Spleen (tissue), 11 donors: ENCODE measurements at regions not wholly inside any gene's neighbourhood (a gene's known extent, or its start where the extent isn't known, plus 50 kb on each side); places are given as distances from the start of the nearest gene placed in this dataset.

Experiments used
- DNase-seq: peaks from one replicate; pipeline ENCODE4 v3.0.0-alpha.2; 2020
- H3K27ac ChIP-seq, 8 donors: fragments of 200-600 bp; sonication (generic) in 7 of 8; 1 replicate in 4 of 8; 2 replicates in 4 of 8; pipeline versions ENCODE4 v1.5.0 to v1.8.0; 2016 to 2021; ENCODE audit warnings: inconsistent platforms in 4 of 8, mild to moderate bottlenecking in 4 of 8, moderate library complexity in 1 of 8
- H3K27me3 ChIP-seq, 7 donors: fragments of 200-600 bp; sonication (generic) in 6 of 7; replicated peaks in 1 of 7; 1 replicate in 4 of 7; 2 replicates in 3 of 7; pipeline versions ENCODE4 v1.5.0 to v1.8.0; 2016 to 2021; ENCODE audit warnings: inconsistent platforms in 3 of 7, mild to moderate bottlenecking in 1 of 7
- H3K36me3 ChIP-seq, 6 donors: fragments of 200-600 bp; sonication (generic) in 5 of 6; 1 replicate in 4 of 6; 2 replicates in 2 of 6; pipeline versions ENCODE4 v1.5.0 to v1.8.0; 2016 to 2021; ENCODE audit warnings: inconsistent platforms in 2 of 6
- H3K4me1 ChIP-seq, 6 donors: fragments of 200-600 bp; sonication (generic) in 5 of 6; 1 replicate in 3 of 6; 2 replicates in 3 of 6; pipeline versions ENCODE4 v1.5.0 to v1.8.0; 2016 to 2021; ENCODE audit warnings: inconsistent platforms in 3 of 6
- H3K4me3 ChIP-seq, 8 donors: fragments of 200-600 bp; sonication (generic) in 7 of 8; 1 replicate in 4 of 8; 2 replicates in 4 of 8; pipeline versions ENCODE4 v1.5.0 to v1.8.0; 2016 to 2021; ENCODE audit warnings: inconsistent platforms in 4 of 8, mild to moderate bottlenecking in 4 of 8, moderate library complexity in 2 of 8
- H3K9me3 ChIP-seq, 8 donors: fragments of 200-600 bp; sonication (generic) in 7 of 8; 1 replicate in 4 of 8; 2 replicates in 4 of 8; pipeline versions ENCODE4 v1.5.0 to v1.8.0; 2016 to 2021; ENCODE audit warnings: inconsistent platforms in 4 of 8
- POLR2A ChIP-seq, 3 donors: fragments of 450-650 bp; IDR thresholded peaks; one replicate each; pipeline ENCODE4 v1.5.1; 2017; ENCODE audit warnings: antibody characterized with exemption in 3 of 3, mild to moderate bottlenecking in 1 of 3
- POLR2AphosphoS5 ChIP-seq, 3 donors: sonication (generic); formaldehyde crosslinking; IDR thresholded peaks; one replicate each; pipeline ENCODE4 v1.5.1; 2017; ENCODE audit warnings: antibody characterized with exemption in 3 of 3
- WGBS, 5 donors: extraction: QIAGEN DNeasy Blood & Tissue Kit in 3 of 5; methylation state at CpG; one replicate each; pipeline versions ENCODE4 v1.1.5 to v1.1.7; 2013 to 2018; 5-methylcytosine and 5-hydroxymethylcytosine counted together
- intact Hi-C: fragments of 100-400 bp; cut with DNase I; formaldehyde crosslinking; loops from one replicate; pipeline ENCODE4 v1.15.0; 2023; ENCODE audit warnings: low total_unique reads
- TF ChIP-seq, protein P1 (sequence below), 11 experiments: fragments of 200-600 bp in 7 of 11; fragments of 450-650 bp in 4 of 11; sonication (generic) in 4 of 11; IDR thresholded peaks in 8 of 11; conservative IDR thresholded peaks in 3 of 11; 1 replicate in 7 of 11; 2 replicates in 4 of 11; pipeline versions ENCODE4 v1.4.0 to v1.8.0; 2016 to 2021; ENCODE audit warnings: antibody characterized with exemption in 11 of 11, inconsistent platforms in 4 of 11, mild to moderate bottlenecking in 1 of 11
- donor health status: healthy with polysubstance abuse.
- donor health status: DM: no; HTN: no; CAD: no; lungs with moderate emphysema.
- donor health status: DM: no; HTN: no; CAD: no.
- donor health status: Bipolar disorder and iron deficiency.
- donor health status: healthy.
- donor health status: DM: no; HTN: no; CAD: no.
- donor health status: DM: yes; HTN: yes; CAD: no.

DNA sequence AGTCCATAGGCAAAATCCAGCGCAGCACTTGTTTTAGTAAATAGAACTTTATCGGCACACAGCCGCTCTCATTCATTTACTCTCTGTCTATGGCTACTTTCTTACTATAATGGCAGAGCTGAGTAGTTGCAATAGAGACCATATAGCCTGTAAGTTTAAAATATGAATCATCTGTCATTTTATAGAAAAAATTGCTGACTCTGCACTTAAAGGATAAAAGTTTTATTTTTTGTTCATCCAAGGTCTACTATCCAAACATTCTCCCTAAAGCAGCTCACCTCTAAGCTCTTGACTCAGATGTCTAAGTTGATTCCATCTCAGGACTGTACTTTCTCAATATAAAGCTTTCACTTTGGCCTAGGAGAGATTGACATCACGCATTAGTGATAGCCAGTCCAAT lies 825.7 kb downstream of the OLFM4 start:
- 88 to 96% (median 91%) methylated on average over 4 of the region's 4 CpGs for WGBS, 5 donors
- intact Hi-C loops = no loop called here
- Histone ChIP-seq H3K27ac (no peak overlapping the region), H3K9me3 (peaks cover 0 to 11% (median 0%) of the 10 kb centered on the region in 8 donors), H3K36me3 (no peaks in the 10 kb centered on the region), H3K4me3 (no peak overlapping the region), H3K4me1 (no peaks in the 10 kb centered on the region), H3K27me3 (no peaks in the 10 kb centered on the region)
- no peak for DNase-seq
- TF ChIP-seq POLR2AphosphoS5 (IDR thresholded peaks at IDR 0.05) = no peak
- TF ChIP-seq POLR2A (IDR thresholded peaks at IDR 0.05) = no peak
- TF ChIP-seq, protein P1, sequence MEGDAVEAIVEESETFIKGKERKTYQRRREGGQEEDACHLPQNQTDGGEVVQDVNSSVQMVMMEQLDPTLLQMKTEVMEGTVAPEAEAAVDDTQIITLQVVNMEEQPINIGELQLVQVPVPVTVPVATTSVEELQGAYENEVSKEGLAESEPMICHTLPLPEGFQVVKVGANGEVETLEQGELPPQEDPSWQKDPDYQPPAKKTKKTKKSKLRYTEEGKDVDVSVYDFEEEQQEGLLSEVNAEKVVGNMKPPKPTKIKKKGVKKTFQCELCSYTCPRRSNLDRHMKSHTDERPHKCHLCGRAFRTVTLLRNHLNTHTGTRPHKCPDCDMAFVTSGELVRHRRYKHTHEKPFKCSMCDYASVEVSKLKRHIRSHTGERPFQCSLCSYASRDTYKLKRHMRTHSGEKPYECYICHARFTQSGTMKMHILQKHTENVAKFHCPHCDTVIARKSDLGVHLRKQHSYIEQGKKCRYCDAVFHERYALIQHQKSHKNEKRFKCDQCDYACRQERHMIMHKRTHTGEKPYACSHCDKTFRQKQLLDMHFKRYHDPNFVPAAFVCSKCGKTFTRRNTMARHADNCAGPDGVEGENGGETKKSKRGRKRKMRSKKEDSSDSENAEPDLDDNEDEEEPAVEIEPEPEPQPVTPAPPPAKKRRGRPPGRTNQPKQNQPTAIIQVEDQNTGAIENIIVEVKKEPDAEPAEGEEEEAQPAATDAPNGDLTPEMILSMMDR (IDR thresholded peaks at IDR 0.05 in 8 of 11, conservative IDR thresholded peaks at IDR 0.05 in 3 of 11) = no peak

DNA sequence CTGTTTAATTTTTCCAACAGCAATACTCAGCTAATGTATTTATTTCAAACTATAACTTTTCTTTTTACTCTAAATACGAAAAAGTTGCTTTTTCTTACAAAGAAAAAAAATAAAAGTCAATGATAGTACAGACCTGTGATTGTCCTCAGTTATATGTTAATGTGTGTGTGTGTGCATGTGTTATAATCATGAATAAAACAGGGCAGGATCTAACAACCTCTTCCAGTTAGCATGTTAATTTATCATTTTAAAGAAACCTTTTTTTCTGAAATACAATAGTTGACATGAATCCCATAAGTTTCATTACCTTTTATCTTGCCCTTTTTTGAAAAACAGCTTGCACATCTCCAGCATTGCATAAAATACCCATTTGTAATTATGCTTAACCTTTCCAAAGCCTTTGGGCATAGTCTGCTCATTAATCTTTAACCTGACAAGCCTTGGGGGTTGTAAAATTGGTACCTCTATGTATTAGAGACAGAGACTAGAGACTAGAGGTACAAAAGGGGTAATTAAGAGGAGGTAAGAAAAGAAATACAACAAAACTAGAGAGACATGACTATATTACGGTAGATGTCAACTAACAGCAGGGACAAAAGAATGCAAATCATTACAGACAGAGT lies 828.1 kb downstream of the OLFM4 start:
- no peaks in the 10 kb centered on the region for H3K36me3 ChIP-seq
- H3K27me3 ChIP-seq = no peaks in the 10 kb centered on the region
- intact Hi-C loops = no loop called here
- TF ChIP-seq POLR2A (IDR thresholded peaks at IDR 0.05) (no peak), POLR2AphosphoS5 (IDR thresholded peaks at IDR 0.05) (no peak)
- TF ChIP-seq, protein P1 (IDR thresholded peaks at IDR 0.05 in 8 of 11, conservative IDR thresholded peaks at IDR 0.05 in 3 of 11) = no peak
- H3K4me3 ChIP-seq = no peak overlapping the region
- H3K9me3 ChIP-seq = peaks cover 0 to 11% (median 0%) of the 10 kb centered on the region in 8 donors
- WGBS, 5 donors = 59 to 70% (median 61%) methylated on average over 2 of the region's 2 CpGs
- H3K4me1 ChIP-seq = no peaks in the 10 kb centered on the region
- no peak for DNase-seq
- H3K27ac ChIP-seq = no peak overlapping the region

DNA sequence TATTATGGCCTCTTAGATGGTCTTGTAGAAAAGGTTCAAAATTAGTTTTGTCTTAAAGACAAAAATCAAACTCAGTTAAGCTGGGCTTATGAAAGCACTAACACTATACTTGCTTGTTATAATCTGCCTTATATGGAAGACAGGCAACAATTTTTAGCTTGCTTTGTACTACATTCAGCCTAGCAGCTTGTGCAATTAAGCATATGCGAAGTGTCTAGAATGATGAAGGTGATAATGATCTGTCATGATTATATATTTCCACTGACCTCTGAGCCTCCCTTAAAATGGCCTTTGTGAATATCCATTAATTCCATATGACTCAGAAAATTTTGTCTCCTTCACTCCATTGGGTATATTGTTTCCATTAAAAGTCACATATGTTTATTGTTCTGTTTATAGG lies 834.9 kb downstream of the OLFM4 start:
- H3K4me1 ChIP-seq = no peaks in the 10 kb centered on the region
- H3K27me3 ChIP-seq = no peaks in the 10 kb centered on the region
- WGBS, 5 donors = 82 to 100% (median 89%) methylated on average over 1 of the region's 1 CpG

DNA sequence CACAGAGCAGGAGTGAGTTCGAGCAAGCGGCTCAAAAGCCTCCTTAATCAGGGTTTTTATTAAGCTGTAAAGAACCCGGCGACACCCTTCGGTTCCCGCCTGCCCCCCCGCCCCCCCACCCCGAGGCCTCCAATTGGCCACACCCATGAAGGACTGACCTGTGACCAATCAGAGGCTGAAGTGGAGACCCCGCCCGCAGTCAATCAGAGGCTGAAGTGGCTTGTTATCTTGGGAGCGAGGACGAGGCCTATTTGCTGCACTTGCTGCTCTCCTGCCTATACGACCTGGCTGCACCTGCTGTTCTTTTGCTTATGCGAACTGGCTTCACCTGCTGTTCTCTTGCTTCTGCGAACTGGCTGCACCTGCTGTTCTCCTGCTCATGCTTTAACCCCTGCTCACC lies 844.9 kb downstream of the OLFM4 start:
- peaks cover 0 to 3% (median 0%) of the 10 kb centered on the region in 8 donors for H3K9me3 ChIP-seq
- H3K27ac ChIP-seq = no peak overlapping the region
- intact Hi-C loops = no loop called here
- DNase-seq = peak; percentile 51
- no peak overlapping the region for H3K4me3 ChIP-seq
- TF ChIP-seq POLR2AphosphoS5 (IDR thresholded peaks at IDR 0.05) (no peak), POLR2A (IDR thresholded peaks at IDR 0.05) (no peak)
- TF ChIP-seq, protein P1 (IDR thresholded peaks at IDR 0.05 in 8 of 11, conservative IDR thresholded peaks at IDR 0.05 in 3 of 11) = no peak
- WGBS, 5 donors = 83 to 92% (median 87%) methylated on average over 15 of the region's 15 CpGs
- no peaks in the 10 kb centered on the region for H3K27me3 ChIP-seq
- H3K36me3 ChIP-seq = no peaks in the 10 kb centered on the region
- no peaks in the 10 kb centered on the region for H3K4me1 ChIP-seq

More for the DNA sequence above, 834.9 kb downstream of the OLFM4 start:
- Histone ChIP-seq H3K9me3 (peaks cover 0 to 3% (median 0%) of the 10 kb centered on the region in 8 donors), H3K4me3 (no peak overlapping the region), H3K27ac (no peak overlapping the region), H3K36me3 (no peaks in the 10 kb centered on the region)
- DNase-seq = no peak
- TF ChIP-seq, protein P1 (IDR thresholded peaks at IDR 0.05 in 8 of 11, conservative IDR thresholded peaks at IDR 0.05 in 3 of 11) = no peak
- no peak for TF ChIP-seq POLR2AphosphoS5 (IDR thresholded peaks at IDR 0.05)
- no peak for TF ChIP-seq POLR2A (IDR thresholded peaks at IDR 0.05)
- intact Hi-C loops = no loop called here
